ENCODE measurements at regions not wholly inside any gene's neighbourhood (a gene's known extent, or its start where the extent isn't known, plus 50 kb on each side); places are given as distances from the start of the nearest gene placed in this dataset.

DNA sequence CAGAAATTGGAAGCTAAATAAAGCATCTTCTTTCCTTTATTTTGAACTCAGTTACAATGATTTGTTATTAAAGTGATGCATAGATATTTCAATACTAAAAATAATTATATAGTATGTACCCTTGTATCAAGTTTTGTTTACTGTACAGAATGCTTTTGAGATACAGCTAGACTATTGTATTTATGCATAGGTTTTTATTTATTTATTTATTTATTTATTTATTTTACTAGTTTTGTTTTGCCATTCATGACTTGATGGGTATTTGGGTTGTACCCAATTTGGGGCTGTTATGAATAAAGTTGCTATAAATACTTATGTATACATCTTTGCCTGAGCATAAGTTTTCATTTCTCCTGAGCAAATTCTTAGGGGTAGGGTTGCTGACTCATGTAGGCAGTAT lies 118.7 kb upstream of the NXPH2 start:
- TF ChIP-seq POLR2A (IDR thresholded peaks at IDR 0.05), result no peak
- no peak for TF ChIP-seq CTCF (IDR thresholded peaks at IDR 0.05)
- Histone ChIP-seq H3K36me3 (no peaks in the 10 kb centered on the region), H3K4me1 (no peaks in the 10 kb centered on the region), H3K27me3 (no peaks in the 10 kb centered on the region), H3K9me3 (no peaks in the 10 kb centered on the region), H3K4me3 (no peak overlapping the region), H3K27ac (no peak overlapping the region)
- no peak for DNase-seq

GRCh38 chr2:138897274-138897673 lies 117.1 kb upstream of the NXPH2 start:
- no peaks in the 10 kb centered on the region for H3K36me3 ChIP-seq
- no peak for DNase-seq
- TF ChIP-seq POLR2A (IDR thresholded peaks at IDR 0.05) (no peak), CTCF (IDR thresholded peaks at IDR 0.05) (no peak)
- H3K4me1 ChIP-seq, result no peaks in the 10 kb centered on the region
- no peaks in the 10 kb centered on the region for H3K27me3 ChIP-seq
- H3K4me3 ChIP-seq, result no peak overlapping the region
- no peaks in the 10 kb centered on the region for H3K9me3 ChIP-seq
- no peak overlapping the region for H3K27ac ChIP-seq

- Histone ChIP-seq H3K36me3 (no peaks in the 10 kb centered on the region), H3K4me1 (no peaks in the 10 kb centered on the region), H3K27me3 (no peaks in the 10 kb centered on the region), H3K4me3 (no peak overlapping the region), H3K9me3 (no peaks in the 10 kb centered on the region), H3K27ac (no peak overlapping the region)
- no peak for TF ChIP-seq CTCF (IDR thresholded peaks at IDR 0.05)
- no peak for TF ChIP-seq POLR2A (IDR thresholded peaks at IDR 0.05)
- no peak for DNase-seq
Measured at GRCh38 chr2:138893746-138894145, 113.6 kb upstream of the NXPH2 start.

DNA sequence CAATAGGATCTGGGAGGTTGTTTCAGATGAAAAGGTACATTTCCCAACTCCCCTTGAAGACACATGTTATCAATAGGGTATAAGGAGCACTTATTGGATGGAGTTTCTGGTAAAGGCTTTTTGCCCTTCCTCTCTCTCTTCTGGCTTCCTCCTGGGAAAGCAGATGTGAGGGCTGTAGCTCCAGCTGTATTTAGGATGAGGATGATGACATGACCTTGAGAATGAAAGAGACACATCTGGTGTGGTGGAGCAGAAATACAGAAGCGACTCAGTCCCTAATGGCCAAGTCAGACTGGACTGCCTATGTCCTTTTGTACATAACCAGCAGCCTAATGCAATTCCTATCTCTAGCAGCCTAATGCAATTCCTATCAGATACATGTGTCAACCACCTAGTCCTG lies 100.9 kb upstream of the NXPH2 start:
- Histone ChIP-seq H3K27ac (no peak overlapping the region), H3K36me3 (no peaks in the 10 kb centered on the region), H3K4me3 (no peak overlapping the region), H3K27me3 (no peaks in the 10 kb centered on the region), H3K4me1 (no peaks in the 10 kb centered on the region), H3K9me3 (no peaks in the 10 kb centered on the region)
- DNase-seq, result no peak
- TF ChIP-seq CTCF (IDR thresholded peaks at IDR 0.05) (no peak), POLR2A (IDR thresholded peaks at IDR 0.05) (no peak)

GRCh38 chr2:138879931-138880330 lies 99.7 kb upstream of the NXPH2 start:
- Histone ChIP-seq H3K9me3 (no peaks in the 10 kb centered on the region), H3K27me3 (no peaks in the 10 kb centered on the region), H3K36me3 (no peaks in the 10 kb centered on the region), H3K4me1 (no peaks in the 10 kb centered on the region), H3K27ac (no peak overlapping the region), H3K4me3 (no peak overlapping the region)
- TF ChIP-seq CTCF (IDR thresholded peaks at IDR 0.05) (no peak), POLR2A (IDR thresholded peaks at IDR 0.05) (no peak)
- no peak for DNase-seq

GRCh38 chr2:138877421-138877820 lies 97.2 kb upstream of the NXPH2 start:
- no peaks in the 10 kb centered on the region for H3K9me3 ChIP-seq
- no peaks in the 10 kb centered on the region for H3K36me3 ChIP-seq
- H3K27ac ChIP-seq, result no peak overlapping the region
- no peaks in the 10 kb centered on the region for H3K27me3 ChIP-seq
- TF ChIP-seq CTCF (IDR thresholded peaks at IDR 0.05) (no peak), POLR2A (IDR thresholded peaks at IDR 0.05) (no peak)
- H3K4me3 ChIP-seq, result no peak overlapping the region
- no peak for DNase-seq
- H3K4me1 ChIP-seq, result no peaks in the 10 kb centered on the region
